ENCODE measurements at regions not wholly inside any gene's neighbourhood (a gene's known extent, or its start where the extent isn't known, plus 50 kb on each side); places are given as distances from the start of the nearest gene placed in this dataset.

DNA sequence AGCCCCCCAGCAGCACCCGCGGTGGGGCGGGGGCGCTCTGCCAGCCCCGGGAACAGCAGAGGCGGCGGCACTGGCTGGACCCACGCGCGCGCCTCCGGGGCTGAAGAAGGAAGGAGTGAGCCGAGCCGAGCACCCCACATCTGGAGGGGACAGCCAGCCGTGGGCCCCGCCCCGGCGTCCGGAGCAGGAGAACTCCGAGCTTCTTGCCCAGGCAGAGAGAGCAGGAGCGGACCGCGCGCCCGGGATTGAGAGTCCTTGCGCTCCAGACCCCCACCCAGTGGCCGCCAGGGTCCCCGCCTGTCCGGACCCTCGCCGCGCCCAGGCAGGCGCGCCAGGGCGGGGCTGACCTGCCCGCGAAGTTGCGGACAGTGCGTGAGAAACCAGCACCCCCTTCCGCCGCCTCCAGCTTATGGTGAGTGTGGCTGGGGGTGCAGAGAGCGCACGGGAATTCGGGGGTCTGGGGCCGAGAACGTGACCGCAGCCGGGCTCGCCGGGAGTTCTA lies 921.9 kb upstream of the EEF2KMT start:
- Histone ChIP-seq H3K4me1 (ENCODE audit: control insufficient read depth in 1 of 2, insufficient read depth in 2 of 2, low read length in 2 of 2) (no peaks in the 10 kb centered on the region), H2AFZ (ENCODE audit: low read depth, low read length, poor library complexity, severe bottlenecking) (no peak overlapping the region), H3K9me2 (ENCODE audit: insufficient read depth) (no peaks in the 10 kb centered on the region), H3K9ac (ENCODE audit: low read length) (no peak overlapping the region), H3K4me2 (ENCODE audit: low read length) (no peak overlapping the region), H3K9me3 (ENCODE audit: control insufficient read depth in 1 of 2, insufficient read depth in 1 of 2, low read depth in 1 of 2, low read length in 2 of 2) (no peaks in the 10 kb centered on the region; a peak in 1 of 4 replicates), H3K36me3 (ENCODE audit: control insufficient read depth in 1 of 2, insufficient read depth in 2 of 2, low read length in 2 of 2) (no peaks in the 10 kb centered on the region), H3K27ac (ENCODE audit: low read depth, low read length) (no peak overlapping the region), H3K79me2 (ENCODE audit: insufficient read depth, low read length) (no peaks in the 10 kb centered on the region), H3K4me3 (replicated peaks in 1 of 2; ENCODE audit: low read depth in 1 of 2, low read length in 2 of 2) (no peak overlapping the region), H4K20me1 (ENCODE audit: insufficient read depth) (no peaks in the 10 kb centered on the region), H3K27me3 (ENCODE audit: insufficient read depth, low read length) (no peaks in the 10 kb centered on the region)
- ChIA-PET CTCF (no interaction called here), POLR2A (no interaction called here), RAD21 (ENCODE audit: low non-redundant PET in 1 of 2, low total read pairs in 2 of 2, uncharacterized antibody in 2 of 2, unreplicated experiment in 2 of 2) (no interaction called here)
- no TSS peak for BruUV-seq (replicated peaks)
- DNase-seq (ENCODE audit: low read depth, low spot score) = no peak
- ATAC-seq = no peak
- intact Hi-C loops (cut with micrococcal nuclease) = no loop called here
- TF ChIP-seq, protein P1, sequence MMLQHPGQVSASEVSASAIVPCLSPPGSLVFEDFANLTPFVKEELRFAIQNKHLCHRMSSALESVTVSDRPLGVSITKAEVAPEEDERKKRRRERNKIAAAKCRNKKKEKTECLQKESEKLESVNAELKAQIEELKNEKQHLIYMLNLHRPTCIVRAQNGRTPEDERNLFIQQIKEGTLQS (IDR thresholded peaks at IDR 0.05) = no peak
- TF ChIP-seq FOSL1 (IDR thresholded peaks at IDR 0.05; ENCODE audit: low read depth) (no peak), ZNF274 (IDR thresholded peaks at IDR 0.05; ENCODE audit: low read depth, low read length) (no peak), SIN3A (IDR thresholded peaks at IDR 0.05; ENCODE audit: low read depth) (no peak), JUND (IDR thresholded peaks at IDR 0.05) (no peak)

DNA sequence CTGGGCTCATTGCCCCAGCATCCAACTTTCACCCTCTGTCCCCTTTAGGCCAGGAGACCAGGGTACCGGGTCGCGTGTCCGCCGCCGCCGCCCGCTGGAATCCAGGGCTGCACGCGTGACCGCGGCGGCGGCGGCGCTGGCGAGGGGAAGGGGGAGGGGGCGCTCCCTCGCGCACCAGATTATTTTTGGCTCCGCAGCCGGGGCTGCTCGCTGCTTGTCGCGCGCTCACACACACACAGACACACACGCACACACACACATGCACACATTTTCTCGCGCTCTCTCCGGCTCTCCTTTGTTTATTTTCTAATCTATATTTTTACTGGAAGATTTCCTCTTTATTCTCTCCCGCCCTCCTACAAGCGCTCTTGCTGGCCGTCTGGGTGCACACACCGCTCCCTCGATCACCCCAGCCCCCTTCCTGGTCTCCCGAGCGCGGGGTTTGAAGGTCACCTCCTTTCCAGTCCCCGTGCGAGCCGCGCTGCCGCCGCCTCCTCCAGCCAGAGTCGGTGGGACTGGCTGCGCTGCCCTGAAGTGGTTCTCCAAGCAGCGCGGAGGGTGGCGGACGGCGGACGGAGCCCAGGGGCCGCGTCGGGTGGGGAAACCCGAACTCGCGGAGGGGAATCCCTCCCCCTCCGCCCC lies 921.4 kb upstream of the EEF2KMT start:
- no peaks in the 10 kb centered on the region for H3K27me3 ChIP-seq (ENCODE audit: insufficient read depth, low read length)
- intact Hi-C loops (cut with micrococcal nuclease) = no loop called here
- no peaks in the 10 kb centered on the region for H3K9me3 ChIP-seq (ENCODE audit: control insufficient read depth in 1 of 2, insufficient read depth in 1 of 2, low read depth in 1 of 2, low read length in 2 of 2)
- ChIA-PET POLR2A (no interaction called here), CTCF (no interaction called here), RAD21 (ENCODE audit: low non-redundant PET in 1 of 2, low total read pairs in 2 of 2, uncharacterized antibody in 2 of 2, unreplicated experiment in 2 of 2) (no interaction called here)
- no TSS peak for BruUV-seq (replicated peaks)
- H3K4me2 ChIP-seq (ENCODE audit: low read length) = no peak overlapping the region
- H3K79me2 ChIP-seq (ENCODE audit: insufficient read depth, low read length) = no peaks in the 10 kb centered on the region
- H3K9ac ChIP-seq (ENCODE audit: low read length) = no peak overlapping the region
- DNase-seq (ENCODE audit: low read depth, low spot score) (no peak), ATAC-seq (no peak)
- no peaks in the 10 kb centered on the region for H3K36me3 ChIP-seq (ENCODE audit: control insufficient read depth in 1 of 2, insufficient read depth in 2 of 2, low read length in 2 of 2)
- H3K4me3 ChIP-seq (replicated peaks in 1 of 2; ENCODE audit: low read depth in 1 of 2, low read length in 2 of 2) = no peak overlapping the region
- no peaks in the 10 kb centered on the region for H3K9me2 ChIP-seq (ENCODE audit: insufficient read depth)
- no peak overlapping the region for H2AFZ ChIP-seq (ENCODE audit: low read depth, low read length, poor library complexity, severe bottlenecking)
- no peaks in the 10 kb centered on the region for H4K20me1 ChIP-seq (ENCODE audit: insufficient read depth)
- H3K27ac ChIP-seq (ENCODE audit: low read depth, low read length) = no peak overlapping the region
- no peaks in the 10 kb centered on the region for H3K4me1 ChIP-seq (ENCODE audit: control insufficient read depth in 1 of 2, insufficient read depth in 2 of 2, low read length in 2 of 2)
- TF ChIP-seq POLR2A (IDR thresholded peaks at IDR 0.05; ENCODE audit: borderline replicate concordance, extremely low read depth, insufficient read depth, insufficient read length) = no peak
- no peak for TF ChIP-seq YY1 (IDR thresholded peaks at IDR 0.05; ENCODE audit: extremely low read depth, insufficient replicate concordance, low read depth, low read length)
- TF ChIP-seq, protein P2, sequence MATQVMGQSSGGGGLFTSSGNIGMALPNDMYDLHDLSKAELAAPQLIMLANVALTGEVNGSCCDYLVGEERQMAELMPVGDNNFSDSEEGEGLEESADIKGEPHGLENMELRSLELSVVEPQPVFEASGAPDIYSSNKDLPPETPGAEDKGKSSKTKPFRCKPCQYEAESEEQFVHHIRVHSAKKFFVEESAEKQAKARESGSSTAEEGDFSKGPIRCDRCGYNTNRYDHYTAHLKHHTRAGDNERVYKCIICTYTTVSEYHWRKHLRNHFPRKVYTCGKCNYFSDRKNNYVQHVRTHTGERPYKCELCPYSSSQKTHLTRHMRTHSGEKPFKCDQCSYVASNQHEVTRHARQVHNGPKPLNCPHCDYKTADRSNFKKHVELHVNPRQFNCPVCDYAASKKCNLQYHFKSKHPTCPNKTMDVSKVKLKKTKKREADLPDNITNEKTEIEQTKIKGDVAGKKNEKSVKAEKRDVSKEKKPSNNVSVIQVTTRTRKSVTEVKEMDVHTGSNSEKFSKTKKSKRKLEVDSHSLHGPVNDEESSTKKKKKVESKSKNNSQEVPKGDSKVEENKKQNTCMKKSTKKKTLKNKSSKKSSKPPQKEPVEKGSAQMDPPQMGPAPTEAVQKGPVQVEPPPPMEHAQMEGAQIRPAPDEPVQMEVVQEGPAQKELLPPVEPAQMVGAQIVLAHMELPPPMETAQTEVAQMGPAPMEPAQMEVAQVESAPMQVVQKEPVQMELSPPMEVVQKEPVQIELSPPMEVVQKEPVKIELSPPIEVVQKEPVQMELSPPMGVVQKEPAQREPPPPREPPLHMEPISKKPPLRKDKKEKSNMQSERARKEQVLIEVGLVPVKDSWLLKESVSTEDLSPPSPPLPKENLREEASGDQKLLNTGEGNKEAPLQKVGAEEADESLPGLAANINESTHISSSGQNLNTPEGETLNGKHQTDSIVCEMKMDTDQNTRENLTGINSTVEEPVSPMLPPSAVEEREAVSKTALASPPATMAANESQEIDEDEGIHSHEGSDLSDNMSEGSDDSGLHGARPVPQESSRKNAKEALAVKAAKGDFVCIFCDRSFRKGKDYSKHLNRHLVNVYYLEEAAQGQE (IDR thresholded peaks at IDR 0.05; ENCODE audit: low read depth) = no peak
- TF ChIP-seq TCF7L2 (IDR thresholded peaks at IDR 0.05; ENCODE audit: borderline replicate concordance, extremely low read depth, insufficient read depth, insufficient read length) = no peak
- no peak for TF ChIP-seq SIN3A (IDR thresholded peaks at IDR 0.05; ENCODE audit: low read depth)
- TF ChIP-seq EZH2 (IDR thresholded peaks at IDR 0.05) = no peak
- TF ChIP-seq ZNF274 (IDR thresholded peaks at IDR 0.05; ENCODE audit: low read depth, low read length) = no peak
- no peak for TF ChIP-seq CEBPB (IDR thresholded peaks at IDR 0.05; ENCODE audit: low read depth)
- TF ChIP-seq EGR1 (IDR thresholded peaks at IDR 0.05; ENCODE audit: low read depth) = no peak
- no peak for TF ChIP-seq SRF (IDR thresholded peaks at IDR 0.05; ENCODE audit: low read depth)
- TF ChIP-seq, protein P1 (IDR thresholded peaks at IDR 0.05) = no peak
- TF ChIP-seq FOSL1 (IDR thresholded peaks at IDR 0.05; ENCODE audit: low read depth) = no peak
- TF ChIP-seq ELF1 (IDR thresholded peaks at IDR 0.05; ENCODE audit: borderline replicate concordance, low read depth) = no peak
- TF ChIP-seq JUND (IDR thresholded peaks at IDR 0.05) = no peak
- TF ChIP-seq EZH2phosphoT487 (IDR thresholded peaks at IDR 0.05; ENCODE audit: borderline replicate concordance) = no peak
- TF ChIP-seq POLR2AphosphoS5 (IDR thresholded peaks at IDR 0.05; ENCODE audit: low read depth, low read length) = no peak
- TF ChIP-seq ZFX (IDR thresholded peaks at IDR 0.05) = no peak
